ENCODE measurements at regions not wholly inside any gene's neighbourhood (a gene's known extent, or its start where the extent isn't known, plus 50 kb on each side); places are given as distances from the start of the nearest gene placed in this dataset.

DNA sequence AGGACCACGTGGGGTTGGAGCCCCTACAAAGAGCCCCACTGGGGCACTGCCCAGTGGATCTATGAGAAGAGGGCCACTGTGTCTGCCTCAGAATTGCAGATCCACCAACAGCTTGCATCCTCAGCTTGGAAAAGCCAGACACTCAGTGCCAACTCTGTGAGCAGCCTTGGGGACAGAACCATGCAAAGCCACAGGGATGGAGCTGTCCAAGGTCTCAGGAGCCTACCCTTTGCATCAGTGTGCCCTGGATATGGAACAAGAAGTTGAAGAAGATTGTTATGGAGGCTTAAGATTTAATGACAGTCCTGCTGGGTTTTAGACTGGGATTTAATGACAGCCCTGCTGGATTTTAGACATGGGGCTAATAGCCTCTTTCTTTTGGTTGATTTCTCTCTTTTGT, 1670.9 kb downstream of the PLA2G4A start:
- TF ChIP-seq, protein P1, sequence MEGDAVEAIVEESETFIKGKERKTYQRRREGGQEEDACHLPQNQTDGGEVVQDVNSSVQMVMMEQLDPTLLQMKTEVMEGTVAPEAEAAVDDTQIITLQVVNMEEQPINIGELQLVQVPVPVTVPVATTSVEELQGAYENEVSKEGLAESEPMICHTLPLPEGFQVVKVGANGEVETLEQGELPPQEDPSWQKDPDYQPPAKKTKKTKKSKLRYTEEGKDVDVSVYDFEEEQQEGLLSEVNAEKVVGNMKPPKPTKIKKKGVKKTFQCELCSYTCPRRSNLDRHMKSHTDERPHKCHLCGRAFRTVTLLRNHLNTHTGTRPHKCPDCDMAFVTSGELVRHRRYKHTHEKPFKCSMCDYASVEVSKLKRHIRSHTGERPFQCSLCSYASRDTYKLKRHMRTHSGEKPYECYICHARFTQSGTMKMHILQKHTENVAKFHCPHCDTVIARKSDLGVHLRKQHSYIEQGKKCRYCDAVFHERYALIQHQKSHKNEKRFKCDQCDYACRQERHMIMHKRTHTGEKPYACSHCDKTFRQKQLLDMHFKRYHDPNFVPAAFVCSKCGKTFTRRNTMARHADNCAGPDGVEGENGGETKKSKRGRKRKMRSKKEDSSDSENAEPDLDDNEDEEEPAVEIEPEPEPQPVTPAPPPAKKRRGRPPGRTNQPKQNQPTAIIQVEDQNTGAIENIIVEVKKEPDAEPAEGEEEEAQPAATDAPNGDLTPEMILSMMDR (IDR thresholded peaks at IDR 0.05) = no peak
- no peak for TF ChIP-seq POLR2A (IDR thresholded peaks at IDR 0.05)
